Keratinocyte (primary cell): ENCODE measurements at regions not wholly inside any gene's neighbourhood (a gene's known extent, or its start where the extent isn't known, plus 50 kb on each side); places are given as distances from the start of the nearest gene placed in this dataset.

Source experiments
- DNase-seq: peaks from one replicate; pipeline ENCODE4 v3.0.0-alpha.2; 2011; ENCODE audit warnings: low read depth, missing footprints, low spot score
- FAIRE-seq: peaks from 2 replicates; lab custom pipeline; 2011; peaks lifted over from hg19 to GRCh38; lab: Jason Lieb, UNC
- H2AFZ ChIP-seq: 2 replicates; pipeline ENCODE4 v1.6.0; 2012; ENCODE audit warnings: low read length, control low read depth, inconsistent platforms; ENCODE audit not compliant: control insufficient read depth
- H3K27ac ChIP-seq: 2 replicates; pipeline ENCODE4 v1.5.1; 2011; ENCODE audit warnings: low read length; ENCODE audit not compliant: control insufficient read depth, insufficient read depth
- H3K27me3 ChIP-seq: 3 replicates; pipeline ENCODE4 v1.6.0; 2011; ENCODE audit warnings: low read length; ENCODE audit not compliant: control insufficient read depth, insufficient read depth; ENCODE audit errors: extremely low read depth
- H3K36me3 ChIP-seq, 2 experiments: 2 replicates in 1 of 2; 3 replicates in 1 of 2; pipeline ENCODE4 v1.5.1; 2011; ENCODE audit warnings: low read length in 2 of 2, mild to moderate bottlenecking in 1 of 2; ENCODE audit not compliant: control insufficient read depth in 2 of 2, insufficient read depth in 2 of 2; ENCODE audit errors: extremely low read depth in 1 of 2
- H3K4me1 ChIP-seq: 3 replicates; pipeline ENCODE4 v1.5.1; 2011; ENCODE audit warnings: low read length; ENCODE audit not compliant: control insufficient read depth, insufficient read depth; ENCODE audit errors: extremely low read depth
- H3K4me2 ChIP-seq: 3 replicates; pipeline ENCODE4 v1.6.0; 2011; ENCODE audit warnings: low read depth, low read length; ENCODE audit not compliant: control insufficient read depth, insufficient read depth; ENCODE audit errors: extremely low read depth
- H3K4me3 ChIP-seq, 3 experiments: fragments of 200-600 bp in 1 of 3; sonication (generic) in 1 of 3; 2 replicates in 2 of 3; 3 replicates in 1 of 3; pipeline ENCODE4 v1.5.1; 2011 to 2016; ENCODE audit warnings: low read length in 3 of 3, mild to moderate bottlenecking in 3 of 3, control low read depth in 2 of 3, inconsistent platforms in 1 of 3, low read depth in 1 of 3, mixed read lengths in 1 of 3, mixed run types in 1 of 3, moderate library complexity in 1 of 3; ENCODE audit not compliant: control insufficient read depth in 2 of 3, insufficient read depth in 2 of 3; ENCODE audit errors: extremely low read depth in 1 of 3
- H3K79me2 ChIP-seq: 2 replicates; pipeline ENCODE4 v1.6.0; 2012; ENCODE audit warnings: low read length; ENCODE audit not compliant: control insufficient read depth, insufficient read depth
- H3K9ac ChIP-seq: 3 replicates; pipeline ENCODE4 v1.6.0; 2011; ENCODE audit warnings: low read length; ENCODE audit not compliant: control insufficient read depth, insufficient read depth; ENCODE audit errors: extremely low read depth
- H3K9me1 ChIP-seq: 3 replicates; pipeline ENCODE4 v1.6.0; 2011; ENCODE audit warnings: low read length; ENCODE audit not compliant: control insufficient read depth, insufficient read depth; ENCODE audit errors: extremely low read depth
- H3K9me3 ChIP-seq: 2 replicates; pipeline ENCODE4 v1.5.1; 2012; ENCODE audit warnings: low read depth, low read length; ENCODE audit not compliant: control insufficient read depth
- H4K20me1 ChIP-seq: 3 replicates; pipeline ENCODE4 v1.6.0; 2011; ENCODE audit warnings: low read length; ENCODE audit not compliant: control insufficient read depth, insufficient read depth; ENCODE audit errors: extremely low read depth
- EZH2 ChIP-seq: IDR thresholded peaks from one replicate; pipeline ENCODE4 v1.6.1; 2012; ENCODE audit warnings: inconsistent platforms, mild to moderate bottlenecking, low read length, moderate library complexity
- dilution Hi-C: fragments of 300-500 bp; cut with MboI; formaldehyde crosslinking; loops from one replicate; pipeline ENCODE4 v1.7.0; 2020; ENCODE audit warnings: low sequenced_read_pairs; ENCODE audit not compliant: extremely low pct_ligation_motif_present
- TF ChIP-seq, protein P1 (sequence below), 3 experiments: IDR thresholded peaks in 1 of 3; conservative IDR thresholded peaks in 1 of 3; optimal IDR thresholded peaks in 1 of 3; 2 replicates in 2 of 3; 3 replicates in 1 of 3; pipeline versions ENCODE3 to v1.5.1; 2011; ENCODE audit warnings: low read length in 3 of 3, mild to moderate bottlenecking in 3 of 3, moderate library complexity in 2 of 3, control low read depth in 1 of 3, inconsistent platforms in 1 of 3; ENCODE audit not compliant: insufficient read depth in 2 of 3; ENCODE audit errors: extremely low read depth in 1 of 3

GRCh38 chr3:98956008-98956407, 54.5 kb upstream of the DCBLD2 start:
- FAIRE-seq = no peak

DNA sequence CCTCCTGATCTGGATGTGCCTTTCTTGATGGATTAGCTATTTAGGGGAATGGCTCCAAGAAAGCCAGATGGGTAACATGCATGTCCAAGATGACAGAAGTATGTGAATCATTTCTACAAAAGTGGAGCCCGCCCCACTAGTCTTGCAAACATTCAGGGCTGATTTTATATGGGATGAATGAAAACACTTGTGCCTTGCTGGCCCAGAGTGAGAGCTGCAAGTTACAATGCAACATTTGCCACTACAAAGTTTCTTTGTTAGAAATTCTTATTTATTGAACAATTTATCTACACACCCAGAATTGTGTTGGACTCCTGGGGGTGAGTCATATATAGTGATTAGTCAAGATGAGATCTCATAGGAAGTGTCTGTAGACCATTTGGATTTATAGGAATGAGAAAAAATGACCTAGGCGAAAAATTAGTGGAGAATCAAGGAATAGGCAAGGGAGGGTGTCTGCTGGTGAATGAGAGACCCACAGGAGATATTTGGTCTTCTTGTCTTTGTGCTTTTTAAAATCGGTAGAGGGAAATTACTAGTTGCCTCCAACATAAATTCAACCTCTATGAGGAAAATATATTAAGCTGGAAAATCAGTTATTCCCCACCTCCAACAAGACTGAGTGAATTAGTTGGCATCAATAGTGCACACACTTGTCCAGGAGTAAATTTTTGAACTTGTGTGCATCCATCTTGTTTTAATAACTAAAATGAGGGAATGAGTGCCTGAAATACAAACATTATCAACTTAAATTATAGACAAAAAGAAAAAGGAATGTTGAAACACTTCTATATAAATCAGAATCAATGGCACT, 53.5 kb upstream of the DCBLD2 start:
- Histone ChIP-seq H3K4me3 (no peak overlapping the region), H3K27ac (peak overlapping the region; percentile 49), H3K9me3 (no peaks in the 10 kb centered on the region), H3K27me3 (no peaks in the 10 kb centered on the region), H3K9ac (no peak overlapping the region), H3K9me1 (no peaks in the 10 kb centered on the region), H3K36me3 (no peaks in the 10 kb centered on the region), H4K20me1 (no peaks in the 10 kb centered on the region), H3K79me2 (no peaks in the 10 kb centered on the region), H3K4me1 (peaks cover 20% of the 10 kb centered on the region), H2AFZ (peak overlapping the region; percentile 15), H3K4me2 (peak overlapping the region; percentile 64)
- TF ChIP-seq EZH2 = no peak
- TF ChIP-seq, protein P1, sequence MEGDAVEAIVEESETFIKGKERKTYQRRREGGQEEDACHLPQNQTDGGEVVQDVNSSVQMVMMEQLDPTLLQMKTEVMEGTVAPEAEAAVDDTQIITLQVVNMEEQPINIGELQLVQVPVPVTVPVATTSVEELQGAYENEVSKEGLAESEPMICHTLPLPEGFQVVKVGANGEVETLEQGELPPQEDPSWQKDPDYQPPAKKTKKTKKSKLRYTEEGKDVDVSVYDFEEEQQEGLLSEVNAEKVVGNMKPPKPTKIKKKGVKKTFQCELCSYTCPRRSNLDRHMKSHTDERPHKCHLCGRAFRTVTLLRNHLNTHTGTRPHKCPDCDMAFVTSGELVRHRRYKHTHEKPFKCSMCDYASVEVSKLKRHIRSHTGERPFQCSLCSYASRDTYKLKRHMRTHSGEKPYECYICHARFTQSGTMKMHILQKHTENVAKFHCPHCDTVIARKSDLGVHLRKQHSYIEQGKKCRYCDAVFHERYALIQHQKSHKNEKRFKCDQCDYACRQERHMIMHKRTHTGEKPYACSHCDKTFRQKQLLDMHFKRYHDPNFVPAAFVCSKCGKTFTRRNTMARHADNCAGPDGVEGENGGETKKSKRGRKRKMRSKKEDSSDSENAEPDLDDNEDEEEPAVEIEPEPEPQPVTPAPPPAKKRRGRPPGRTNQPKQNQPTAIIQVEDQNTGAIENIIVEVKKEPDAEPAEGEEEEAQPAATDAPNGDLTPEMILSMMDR (optimal IDR thresholded peaks at IDR 0.05 in 1 of 3, IDR thresholded peaks at IDR 0.05 in 1 of 3, conservative IDR thresholded peaks at IDR 0.05 in 1 of 3; ENCODE audit: extremely low read depth in 1 of 3, insufficient read depth in 2 of 3, low read length in 3 of 3) = no peak
- no peak for DNase-seq
- peak; percentile 87 for FAIRE-seq
- dilution Hi-C loops = no loop called here

More at GRCh38 chr3:98956008-98956407, 54.5 kb upstream of the DCBLD2 start:
- DNase-seq = no peak
- Histone ChIP-seq H2AFZ (no peak overlapping the region), H3K27me3 (no peaks in the 10 kb centered on the region), H3K9me1 (no peaks in the 10 kb centered on the region), H3K4me2 (no peak overlapping the region), H3K79me2 (no peaks in the 10 kb centered on the region), H3K4me1 (peaks cover 30% of the 10 kb centered on the region), H3K27ac (no peak overlapping the region), H3K36me3 (no peaks in the 10 kb centered on the region), H3K4me3 (no peak overlapping the region), H4K20me1 (no peaks in the 10 kb centered on the region), H3K9ac (no peak overlapping the region), H3K9me3 (no peaks in the 10 kb centered on the region)
- TF ChIP-seq, protein P1 (optimal IDR thresholded peaks at IDR 0.05 in 1 of 3, IDR thresholded peaks at IDR 0.05 in 1 of 3, conservative IDR thresholded peaks at IDR 0.05 in 1 of 3; ENCODE audit: extremely low read depth in 1 of 3, insufficient read depth in 2 of 3, low read length in 3 of 3) = no peak
- TF ChIP-seq EZH2 = no peak
- dilution Hi-C loops = no loop called here
